H1 (cell line): ENCODE measurements at regions not wholly inside any gene's neighbourhood (a gene's known extent, or its start where the extent isn't known, plus 50 kb on each side); places are given as distances from the start of the nearest gene placed in this dataset.

ENCODE experiments used
- ATF2 ChIP-seq: IDR thresholded peaks from 2 replicates; pipeline ENCODE4 v1.6.1; 2012; ENCODE audit warnings: low read length, inconsistent platforms
- JUN ChIP-seq: IDR thresholded peaks from 2 replicates; pipeline ENCODE4 v1.6.1; 2011; ENCODE audit warnings: low read depth, mild to moderate bottlenecking, improper control_type of control experiment, low read length

GRCh38 chr2:150126143-150126740, 361.2 kb downstream of the RND3 start (continued):
- TF ChIP-seq ATF2: no peak
- TF ChIP-seq JUN: no peak
